ENCODE measurements at regions not wholly inside any gene's neighbourhood (a gene's known extent, or its start where the extent isn't known, plus 50 kb on each side); places are given as distances from the start of the nearest gene placed in this dataset.
"Not testable (repeated sequence)": the region's sequence is repeated elsewhere in the genome, so short reads cannot be mapped to it uniquely, and the experiment has no call there.

DNA sequence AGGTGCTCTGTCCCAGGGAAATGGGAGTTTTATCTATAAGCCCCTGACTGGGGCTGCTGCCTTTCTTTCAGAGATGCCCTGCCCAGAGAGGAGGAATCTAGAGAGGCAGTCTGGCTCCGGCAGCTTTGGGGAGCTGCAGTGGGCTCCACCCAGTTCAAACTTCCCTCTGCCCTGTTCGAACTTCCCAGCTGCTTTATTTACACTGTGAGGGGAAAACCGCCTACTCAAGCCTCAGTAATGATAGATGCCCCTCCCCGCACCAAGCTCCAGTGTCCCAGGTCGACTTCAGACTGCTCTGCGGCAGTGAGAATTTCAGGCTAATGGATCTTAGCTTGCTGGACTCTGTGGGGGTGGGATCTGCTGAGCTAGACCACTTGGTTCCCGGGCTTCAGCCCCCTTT is 83.0 kb upstream of the SP4 start:
- POLR2A ChIA-PET; BruUV-seq (replicated peaks); H3K4me2 ChIP-seq (ENCODE audit: insufficient read depth, low read length); H3K36me3 ChIP-seq (ENCODE audit: control insufficient read depth in 2 of 2, extremely low read depth in 1 of 2, insufficient read depth in 2 of 2, low read length in 2 of 2); H3K79me2 ChIP-seq (ENCODE audit: control insufficient read depth, insufficient read depth, low read length); H3K9me1 ChIP-seq (replicated peaks; ENCODE audit: control insufficient read depth, extremely low read depth, insufficient read depth, low read length); FAIRE-seq; H3K9ac ChIP-seq (replicated peaks; ENCODE audit: extremely low read depth, insufficient read depth, low read length); intact Hi-C loops (cut with micrococcal nuclease); H3K27ac ChIP-seq (ENCODE audit: insufficient read depth, low read depth, low read length); DNase-seq (ENCODE audit: low read depth, low spot score); CTCF ChIA-PET; H4K20me1 ChIP-seq (replicated peaks; ENCODE audit: control insufficient read depth, extremely low read depth, insufficient read depth, low read length); H3K9me3 ChIP-seq (replicated peaks; ENCODE audit: control insufficient read depth, insufficient read depth, low read length); dilution Hi-C loops (cut with MboI; ENCODE audit: extremely low pct_ligation_motif_present, low sequenced_read_pairs); H3K4me3 ChIP-seq (replicated peaks in 1 of 3; ENCODE audit: insufficient read depth in 1 of 3, low read depth in 1 of 3, low read length in 3 of 3); H3K27me3 ChIP-seq (ENCODE audit: control insufficient read depth in 2 of 2, insufficient read depth in 2 of 2, low read length in 2 of 2); H3K4me1 ChIP-seq (ENCODE audit: control insufficient read depth, extremely low read depth, insufficient read depth, low read length): not testable (repeated sequence)
- H2AFZ ChIP-seq (ENCODE audit: low read depth, low read length), result peak overlapping the region; percentile 34

DNA sequence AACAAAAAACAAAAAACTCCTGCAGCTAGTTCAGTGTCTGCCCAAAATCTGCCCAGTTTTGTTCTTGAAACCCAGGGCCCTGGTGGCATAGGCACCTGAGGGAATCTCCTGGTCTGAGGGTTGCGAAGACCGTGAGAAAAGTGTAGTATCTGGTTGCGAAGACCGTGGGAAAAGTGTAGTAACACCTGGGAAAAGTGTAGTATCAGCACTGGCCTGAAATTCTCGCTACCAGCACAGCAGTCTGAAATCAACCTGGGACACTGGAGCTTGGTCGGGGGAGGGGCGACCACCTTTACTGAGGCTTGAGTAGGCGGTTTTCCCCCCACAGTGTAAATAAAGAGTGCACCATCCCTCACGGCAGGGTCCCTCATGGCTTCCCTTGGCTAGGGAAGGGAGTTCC is 82.5 kb upstream of the SP4 start:
- DNase-seq (ENCODE audit: low read depth, low spot score) (no peak), FAIRE-seq (no peak)
- Histone ChIP-seq H3K4me1 (ENCODE audit: control insufficient read depth, extremely low read depth, insufficient read depth, low read length) (no peaks in the 10 kb centered on the region), H3K4me3 (replicated peaks in 1 of 3; ENCODE audit: insufficient read depth in 1 of 3, low read depth in 1 of 3, low read length in 3 of 3) (no peak overlapping the region), H3K9me1 (replicated peaks; ENCODE audit: control insufficient read depth, extremely low read depth, insufficient read depth, low read length) (no peaks in the 10 kb centered on the region), H3K27me3 (ENCODE audit: control insufficient read depth in 2 of 2, insufficient read depth in 2 of 2, low read length in 2 of 2) (no peaks in the 10 kb centered on the region), H3K4me2 (ENCODE audit: insufficient read depth, low read length) (no peak overlapping the region), H4K20me1 (replicated peaks; ENCODE audit: control insufficient read depth, extremely low read depth, insufficient read depth, low read length) (no peaks in the 10 kb centered on the region), H2AFZ (ENCODE audit: low read depth, low read length) (no peak overlapping the region), H3K27ac (ENCODE audit: insufficient read depth, low read depth, low read length) (no peak overlapping the region), H3K36me3 (ENCODE audit: control insufficient read depth in 2 of 2, extremely low read depth in 1 of 2, insufficient read depth in 2 of 2, low read length in 2 of 2) (no peaks in the 10 kb centered on the region), H3K9me3 (replicated peaks; ENCODE audit: control insufficient read depth, insufficient read depth, low read length) (no peaks in the 10 kb centered on the region), H3K9ac (replicated peaks; ENCODE audit: extremely low read depth, insufficient read depth, low read length) (no peak overlapping the region), H3K79me2 (ENCODE audit: control insufficient read depth, insufficient read depth, low read length) (no peaks in the 10 kb centered on the region)
- POLR2A ChIA-PET, result no interaction called here
- dilution Hi-C loops (cut with MboI; ENCODE audit: extremely low pct_ligation_motif_present, low sequenced_read_pairs), result no loop called here
- TF ChIP-seq EZH2 (IDR thresholded peaks at IDR 0.05; ENCODE audit: borderline replicate concordance, low read depth, low read length, severe bottlenecking), result no peak
- BruUV-seq (replicated peaks), result no TSS peak
- CTCF ChIA-PET, result interaction anchor here (1.0 kb wide), 1 partner anchor 14 kb away, joined by 3 read pairs; no protein-coding TSS in a partner anchor
- intact Hi-C loops (cut with micrococcal nuclease), result no loop called here

DNA sequence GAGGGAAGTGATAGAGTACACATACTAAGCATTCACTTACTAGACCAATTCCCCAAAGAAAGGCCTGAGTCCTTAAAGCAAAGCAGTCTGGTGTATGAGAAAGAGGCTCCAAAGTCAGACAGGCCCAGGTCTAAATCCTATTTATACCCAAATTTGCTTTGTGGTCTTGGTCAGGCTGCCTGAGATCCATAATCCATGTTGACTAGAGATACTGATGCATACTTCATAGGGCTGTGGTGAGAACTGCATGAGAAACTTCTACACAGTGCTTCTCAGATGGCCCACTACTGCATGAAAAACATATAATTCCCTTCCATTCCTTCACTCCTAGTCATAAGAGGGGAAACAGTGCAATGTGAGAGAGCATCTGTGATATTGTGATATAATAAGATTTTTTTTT is 81.6 kb upstream of the SP4 start:
- H3K79me2 ChIP-seq (ENCODE audit: control insufficient read depth, insufficient read depth, low read length), result no peaks in the 10 kb centered on the region
- H3K9ac ChIP-seq (replicated peaks; ENCODE audit: extremely low read depth, insufficient read depth, low read length), result no peak overlapping the region
- BruUV-seq (replicated peaks), result no TSS peak
- FAIRE-seq (no peak), DNase-seq (ENCODE audit: low read depth, low spot score) (no peak)
- H2AFZ ChIP-seq (ENCODE audit: low read depth, low read length), result no peak overlapping the region
- no peaks in the 10 kb centered on the region for H3K27me3 ChIP-seq (ENCODE audit: control insufficient read depth in 2 of 2, insufficient read depth in 2 of 2, low read length in 2 of 2)
- POLR2A ChIA-PET, result no interaction called here
- no peaks in the 10 kb centered on the region for H3K36me3 ChIP-seq (ENCODE audit: control insufficient read depth in 2 of 2, extremely low read depth in 1 of 2, insufficient read depth in 2 of 2, low read length in 2 of 2)
- no peak overlapping the region for H3K4me3 ChIP-seq (replicated peaks in 1 of 3; ENCODE audit: insufficient read depth in 1 of 3, low read depth in 1 of 3, low read length in 3 of 3)
- no peak overlapping the region for H3K27ac ChIP-seq (ENCODE audit: insufficient read depth, low read depth, low read length)
- no peaks in the 10 kb centered on the region for H3K4me1 ChIP-seq (ENCODE audit: control insufficient read depth, extremely low read depth, insufficient read depth, low read length)
- CTCF ChIA-PET, result interaction anchor here (1.0 kb wide), 1 partner anchor 13 kb away, joined by 3 read pairs; no protein-coding TSS in a partner anchor
- H4K20me1 ChIP-seq (replicated peaks; ENCODE audit: control insufficient read depth, extremely low read depth, insufficient read depth, low read length), result no peaks in the 10 kb centered on the region
- H3K4me2 ChIP-seq (ENCODE audit: insufficient read depth, low read length), result no peak overlapping the region
- intact Hi-C loops (cut with micrococcal nuclease), result no loop called here
- dilution Hi-C loops (cut with MboI; ENCODE audit: extremely low pct_ligation_motif_present, low sequenced_read_pairs), result no loop called here
- H3K9me1 ChIP-seq (replicated peaks; ENCODE audit: control insufficient read depth, extremely low read depth, insufficient read depth, low read length), result no peaks in the 10 kb centered on the region
- H3K9me3 ChIP-seq (replicated peaks; ENCODE audit: control insufficient read depth, insufficient read depth, low read length), result no peaks in the 10 kb centered on the region
- TF ChIP-seq JUN (IDR thresholded peaks at IDR 0.05; ENCODE audit: borderline replicate concordance, insufficient read depth, insufficient read length, low read depth) (no peak), POLR2AphosphoS5 (IDR thresholded peaks at IDR 0.05; ENCODE audit: insufficient read depth, low read depth, low read length) (no peak), EZH2 (IDR thresholded peaks at IDR 0.05; ENCODE audit: borderline replicate concordance, low read depth, low read length, severe bottlenecking) (no peak), FOS (IDR thresholded peaks at IDR 0.05; ENCODE audit: borderline replicate concordance, insufficient read depth, low read length) (no peak), GATA2 (IDR thresholded peaks at IDR 0.05; ENCODE audit: insufficient read depth, insufficient read length, low read depth, low read length) (no peak), MYC (IDR thresholded peaks at IDR 0.05; ENCODE audit: low read depth, low read length) (no peak), POLR2A (IDR thresholded peaks at IDR 0.05; ENCODE audit: low read depth, low read length) (no peak)
- TF ChIP-seq, protein P1, sequence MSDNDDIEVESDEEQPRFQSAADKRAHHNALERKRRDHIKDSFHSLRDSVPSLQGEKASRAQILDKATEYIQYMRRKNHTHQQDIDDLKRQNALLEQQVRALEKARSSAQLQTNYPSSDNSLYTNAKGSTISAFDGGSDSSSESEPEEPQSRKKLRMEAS (IDR thresholded peaks at IDR 0.05; ENCODE audit: insufficient read depth, insufficient read length), result no peak
- TF ChIP-seq, protein P2, sequence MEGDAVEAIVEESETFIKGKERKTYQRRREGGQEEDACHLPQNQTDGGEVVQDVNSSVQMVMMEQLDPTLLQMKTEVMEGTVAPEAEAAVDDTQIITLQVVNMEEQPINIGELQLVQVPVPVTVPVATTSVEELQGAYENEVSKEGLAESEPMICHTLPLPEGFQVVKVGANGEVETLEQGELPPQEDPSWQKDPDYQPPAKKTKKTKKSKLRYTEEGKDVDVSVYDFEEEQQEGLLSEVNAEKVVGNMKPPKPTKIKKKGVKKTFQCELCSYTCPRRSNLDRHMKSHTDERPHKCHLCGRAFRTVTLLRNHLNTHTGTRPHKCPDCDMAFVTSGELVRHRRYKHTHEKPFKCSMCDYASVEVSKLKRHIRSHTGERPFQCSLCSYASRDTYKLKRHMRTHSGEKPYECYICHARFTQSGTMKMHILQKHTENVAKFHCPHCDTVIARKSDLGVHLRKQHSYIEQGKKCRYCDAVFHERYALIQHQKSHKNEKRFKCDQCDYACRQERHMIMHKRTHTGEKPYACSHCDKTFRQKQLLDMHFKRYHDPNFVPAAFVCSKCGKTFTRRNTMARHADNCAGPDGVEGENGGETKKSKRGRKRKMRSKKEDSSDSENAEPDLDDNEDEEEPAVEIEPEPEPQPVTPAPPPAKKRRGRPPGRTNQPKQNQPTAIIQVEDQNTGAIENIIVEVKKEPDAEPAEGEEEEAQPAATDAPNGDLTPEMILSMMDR (IDR thresholded peaks at IDR 0.05; ENCODE audit: extremely low read depth in 1 of 2, insufficient read depth in 1 of 2, low read depth in 1 of 2, low read length in 2 of 2), result no peak

Data from endothelial cell of umbilical vein (primary cell).